Tongue (tissue), 1 donor: ENCODE measurements at regions not wholly inside any gene's neighbourhood (a gene's known extent, or its start where the extent isn't known, plus 50 kb on each side); places are given as distances from the start of the nearest gene placed in this dataset.
A peak's percentile ranks its signal among the peaks of the same experiment; 100 is the strongest.

Experiments used
- DNase-seq: peaks from one replicate; pipeline ENCODE4 v3.0.0-alpha.2; 2015

- no peak for DNase-seq
Measured at GRCh38 chr20:40317156-40317790, 371.8 kb downstream of the MAFB start.

GRCh38 chr20:40314278-40314677 lies 374.8 kb downstream of the MAFB start:
- peak; percentile 85 for DNase-seq

- DNase-seq, result no peak
Measured at GRCh38 chr20:40313730-40314129, 375.3 kb downstream of the MAFB start.

GRCh38 chr20:40309731-40310130 lies 379.3 kb downstream of the MAFB start:
- no peak for DNase-seq

- DNase-seq, result no peak
Measured at GRCh38 chr20:40307997-40308396, 381.0 kb downstream of the MAFB start.

- no peak for DNase-seq
Measured at GRCh38 chr20:40307268-40307667, 381.8 kb downstream of the MAFB start.

- no peak for DNase-seq
Measured at GRCh38 chr20:40305303-40305702, 383.7 kb downstream of the MAFB start.

- no peak for DNase-seq
Measured at GRCh38 chr20:40304119-40304613, 384.9 kb downstream of the MAFB start.

GRCh38 chr20:40294747-40295146 lies 394.3 kb downstream of the MAFB start:
- DNase-seq, result no peak

- DNase-seq, result no peak
Measured at GRCh38 chr20:40294175-40294574, 394.9 kb downstream of the MAFB start.

GRCh38 chr20:40293740-40294139 lies 395.3 kb downstream of the MAFB start:
- peak; percentile 58 for DNase-seq

GRCh38 chr20:40291493-40292135 lies 397.4 kb downstream of the MAFB start:
- no peak for DNase-seq

GRCh38 chr20:40287683-40288082 lies 401.4 kb downstream of the MAFB start:
- DNase-seq, result no peak

GRCh38 chr20:40286975-40287531 lies 402.0 kb downstream of the MAFB start:
- peak; percentile 90 for DNase-seq

- DNase-seq, result no peak
Measured at GRCh38 chr20:40284611-40285010, 404.4 kb downstream of the MAFB start.

- DNase-seq, result no peak
Measured at GRCh38 chr20:40283689-40284088, 405.3 kb downstream of the MAFB start.

GRCh38 chr20:40282941-40283340 lies 406.1 kb downstream of the MAFB start:
- no peak for DNase-seq

GRCh38 chr20:40282541-40282940 lies 406.5 kb downstream of the MAFB start:
- peak; percentile 45 for DNase-seq

GRCh38 chr20:40280616-40281015 lies 408.4 kb downstream of the MAFB start:
- no peak for DNase-seq

GRCh38 chr20:40279390-40279789 lies 409.6 kb downstream of the MAFB start:
- peak; percentile 42 for DNase-seq

GRCh38 chr20:40278673-40279072 lies 410.4 kb downstream of the MAFB start:
- no peak for DNase-seq

GRCh38 chr20:40276301-40276700 lies 412.7 kb downstream of the MAFB start:
- DNase-seq, result no peak

GRCh38 chr20:40275738-40276137 lies 413.3 kb downstream of the MAFB start:
- no peak for DNase-seq
